ENCODE measurements at regions not wholly inside any gene's neighbourhood (a gene's known extent, or its start where the extent isn't known, plus 50 kb on each side); places are given as distances from the start of the nearest gene placed in this dataset.

DNA sequence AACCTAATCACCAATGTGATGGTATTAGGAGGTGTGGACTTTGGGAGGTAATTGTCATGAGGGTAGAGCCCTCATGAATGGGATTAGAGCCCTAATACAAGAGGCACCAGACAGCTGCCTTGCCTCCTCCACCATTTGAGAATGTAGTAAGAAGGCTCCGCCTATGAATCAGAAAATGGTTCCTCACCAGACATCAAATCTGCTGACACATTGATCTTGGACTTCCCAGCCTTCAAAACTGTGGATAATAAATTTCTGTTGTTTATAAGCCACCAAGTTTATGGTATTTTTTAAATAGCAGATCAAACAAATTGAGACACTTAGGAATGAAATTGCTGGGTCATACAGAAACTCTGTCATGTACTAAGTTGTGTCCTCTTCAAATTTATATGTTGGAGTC, 56.8 kb upstream of the COL6A5 start:
- TF ChIP-seq EZH2 (IDR thresholded peaks at IDR 0.05): no peak
- no peak for TF ChIP-seq POLR2AphosphoS5 (IDR thresholded peaks at IDR 0.05; ENCODE audit: borderline replicate concordance, low read depth, low read length)
- TF ChIP-seq FOXP2 (optimal IDR thresholded peaks at IDR 0.05; ENCODE audit: control extremely low read depth, extremely low read length, insufficient read depth): no peak
